Ovary (tissue), 7 donors: ENCODE measurements at regions not wholly inside any gene's neighbourhood (a gene's known extent, or its start where the extent isn't known, plus 50 kb on each side); places are given as distances from the start of the nearest gene placed in this dataset.

ENCODE experiments used
- DNase-seq, 5 donors: peaks; one replicate each; pipeline ENCODE4 v3.0.0-alpha.2; 2019 to 2020
- H3K27ac ChIP-seq, 2 donors: fragments of 200-600 bp; one replicate each; pipeline versions ENCODE4 v1.5.1 to v1.8.0; 2019 to 2022
- H3K27me3 ChIP-seq: fragments of 200-600 bp; one replicate; pipeline ENCODE4 v1.8.0; 2022
- H3K36me3 ChIP-seq: fragments of 200-600 bp; sonication (generic); one replicate; pipeline ENCODE4 v1.5.1; 2019
- H3K4me1 ChIP-seq: one replicate; pipeline ENCODE4 v1.8.1; 2013; ENCODE audit warnings: mild to moderate bottlenecking, moderate library complexity; ENCODE audit not compliant: insufficient read depth
- H3K4me3 ChIP-seq: fragments of 200-600 bp; sonication (generic); one replicate; pipeline ENCODE4 v1.5.1; 2017
- H3K9me3 ChIP-seq, 2 donors: fragments of 200-600 bp in 1 of 2; sonication (generic) in 1 of 2; one replicate each; pipeline versions ENCODE4 v1.5.1 to v1.8.1; 2013 to 2019; ENCODE audit warnings: mild to moderate bottlenecking in 1 of 2, moderate library complexity in 1 of 2
- CTCF ChIP-seq, 3 donors: fragments of 450-650 bp in 2 of 3; fragments of 200-600 bp in 1 of 3; IDR thresholded peaks; one replicate each; pipeline versions ENCODE4 v1.5.1 to v1.8.0; 2016 to 2022; ENCODE audit warnings: antibody characterized with exemption in 3 of 3, mild to moderate bottlenecking in 1 of 3
- EP300 ChIP-seq: sonication (generic); formaldehyde crosslinking; IDR thresholded peaks from one replicate; pipeline ENCODE4 v1.6.1; 2017; ENCODE audit warnings: antibody characterized with exemption
- POLR2A ChIP-seq: fragments of 450-650 bp; IDR thresholded peaks from one replicate; pipeline ENCODE4 v1.6.1; 2017; ENCODE audit warnings: antibody characterized with exemption, mild to moderate bottlenecking, moderate library complexity
- WGBS, 3 donors: extraction: QIAGEN DNeasy Blood & Tissue Kit in 1 of 3; methylation state at CpG; one replicate each; pipeline versions ENCODE4 v1.1.5 to v1.1.7; 2013 to 2017; 5-methylcytosine and 5-hydroxymethylcytosine counted together
- intact Hi-C, 4 donors: fragments of 100-400 bp; cut with DNase I; formaldehyde crosslinking; loops; one replicate each; pipeline versions ENCODE4 v1.11.0 to v1.15.1; 2022 to 2023
- donor health status: DM: no; HTN: no; CAD: no; lungs with moderate emphysema.
- donor health status: DM: no; HTN: no; CAD: no.
- donor health status: Bipolar disorder and iron deficiency.
- donor health status: DM: no; HTN: no; CAD: no.
- donor health status: DM: yes; HTN: yes; CAD: no.

GRCh38 chr21:16789636-16790035 is 723.2 kb upstream of the CXADR start:
- intact Hi-C loops: no loop called here
- H3K4me3 ChIP-seq: no peak overlapping the region
- no peaks in the 10 kb centered on the region for H3K4me1 ChIP-seq
- no peaks in the 10 kb centered on the region for H3K9me3 ChIP-seq
- H3K36me3 ChIP-seq: no peaks in the 10 kb centered on the region
- DNase-seq: no peak
- H3K27ac ChIP-seq: no peak overlapping the region
- H3K27me3 ChIP-seq: no peaks in the 10 kb centered on the region
- TF ChIP-seq CTCF (IDR thresholded peaks at IDR 0.05) (no peak), EP300 (no peak), POLR2A (no peak)
- WGBS, 3 donors: 83 to 91% (median 83%) methylated on average over 3 of the region's 3 CpGs

GRCh38 chr21:16792101-16792500 is 720.7 kb upstream of the CXADR start:
- WGBS, 3 donors: 74 to 87% (median 84%) methylated on average over 5 of the region's 5 CpGs

GRCh38 chr21:16794950-16795349 is 717.9 kb upstream of the CXADR start:
- DNase-seq: peak in 4 of 5 donors; percentile 29 to 61 (median 32)
- Histone ChIP-seq H3K27ac (no peak overlapping the region), H3K9me3 (no peaks in the 10 kb centered on the region), H3K27me3 (no peaks in the 10 kb centered on the region), H3K4me1 (no peaks in the 10 kb centered on the region), H3K4me3 (no peak overlapping the region), H3K36me3 (no peaks in the 10 kb centered on the region)
- intact Hi-C loops: no loop called here
- TF ChIP-seq CTCF (IDR thresholded peaks at IDR 0.05) (no peak), POLR2A (no peak), EP300 (no peak)
- WGBS, 3 donors: 24 to 30% (median 26%) methylated on average over 3 of the region's 3 CpGs

More at GRCh38 chr21:16792101-16792500, 720.7 kb upstream of the CXADR start:
- DNase-seq: no peak
- Histone ChIP-seq H3K27me3 (no peaks in the 10 kb centered on the region), H3K36me3 (no peaks in the 10 kb centered on the region), H3K27ac (no peak overlapping the region), H3K4me3 (no peak overlapping the region), H3K4me1 (no peaks in the 10 kb centered on the region), H3K9me3 (no peaks in the 10 kb centered on the region)
- intact Hi-C loops: no loop called here
- TF ChIP-seq EP300 (no peak), POLR2A (no peak), CTCF (IDR thresholded peaks at IDR 0.05) (no peak)

GRCh38 chr21:16796776-16797175 is 716.1 kb upstream of the CXADR start:
- Histone ChIP-seq H3K36me3 (no peaks in the 10 kb centered on the region), H3K9me3 (no peaks in the 10 kb centered on the region), H3K4me1 (no peaks in the 10 kb centered on the region), H3K4me3 (no peak overlapping the region), H3K27ac (no peak overlapping the region), H3K27me3 (no peaks in the 10 kb centered on the region)
- DNase-seq: no peak
- intact Hi-C loops: no loop called here
- TF ChIP-seq POLR2A (no peak), CTCF (IDR thresholded peaks at IDR 0.05) (no peak), EP300 (no peak)

- Histone ChIP-seq H3K4me3 (no peak overlapping the region), H3K4me1 (no peaks in the 10 kb centered on the region), H3K36me3 (no peaks in the 10 kb centered on the region), H3K27ac (no peak overlapping the region), H3K9me3 (no peaks in the 10 kb centered on the region), H3K27me3 (no peaks in the 10 kb centered on the region)
- 57 to 65% (median 61%) methylated on average over 2 of the region's 2 CpGs for WGBS, 3 donors
- intact Hi-C loops: no loop called here
- TF ChIP-seq POLR2A (no peak), CTCF (IDR thresholded peaks at IDR 0.05) (no peak), EP300 (no peak)
- DNase-seq: no peak
Observed at GRCh38 chr21:16797540-16797939, 715.3 kb upstream of the CXADR start.
